ENCODE measurements at regions not wholly inside any gene's neighbourhood (a gene's known extent, or its start where the extent isn't known, plus 50 kb on each side); places are given as distances from the start of the nearest gene placed in this dataset.
A peak's percentile ranks its signal among the peaks of the same experiment; 100 is the strongest.

GRCh38 chr6:8908638-8909037 lies 473.3 kb upstream of the SLC35B3 start:
- H3K27me3 Mint-ChIP-seq, result peaks cover 2% of the 10 kb centered on the region
- no peak overlapping the region for H3K4me3 Mint-ChIP-seq
- no peaks in the 10 kb centered on the region for H3K36me3 Mint-ChIP-seq
- no peaks in the 10 kb centered on the region for H3K4me1 Mint-ChIP-seq
- peaks cover under 1 to 16% (median 8%) of the 10 kb centered on the region in 3 donors for H3K9me3 Mint-ChIP-seq
- H3K27ac Mint-ChIP-seq, result no peak overlapping the region

DNA sequence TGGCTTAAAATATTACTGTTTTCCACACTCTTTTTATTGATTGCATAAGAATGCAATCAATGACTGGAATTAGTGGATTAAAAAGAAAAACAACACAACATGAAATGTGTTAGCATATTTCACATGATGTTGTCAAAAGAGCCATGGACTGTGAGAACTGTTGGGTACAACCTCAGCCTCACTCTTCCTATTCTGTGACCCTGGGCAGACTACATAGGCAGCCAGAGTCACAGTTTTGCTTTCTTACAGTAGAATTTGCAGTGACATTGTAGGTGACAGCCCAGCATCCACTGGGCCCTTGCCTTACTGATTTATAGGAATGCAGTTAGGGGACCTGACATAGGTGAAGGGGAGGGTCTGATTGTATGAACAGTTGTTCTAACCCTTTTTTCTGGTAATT lies 471.4 kb upstream of the SLC35B3 start:
- peaks cover 2 to 4% (median 4%) of the 10 kb centered on the region in 3 donors for H3K9me3 Mint-ChIP-seq

DNA sequence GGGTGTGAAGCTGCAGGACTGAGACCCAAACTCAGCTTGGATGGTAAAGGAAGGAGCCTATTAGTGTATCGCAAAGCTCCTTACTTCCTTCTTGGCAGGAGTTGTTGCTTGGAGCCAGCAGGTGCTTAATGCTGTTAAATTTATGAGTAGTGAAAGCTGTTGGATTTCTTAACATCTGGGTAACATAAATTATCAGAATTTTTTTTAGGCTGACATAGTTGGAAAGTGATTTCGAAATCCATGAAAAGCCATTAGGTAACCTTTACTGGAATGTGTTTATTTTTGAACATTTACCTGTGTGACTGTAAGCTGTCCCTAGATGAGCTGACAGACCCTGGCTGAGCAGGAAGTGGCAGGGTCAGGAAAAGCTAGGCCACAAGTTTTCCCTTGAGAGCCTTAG lies 470.4 kb upstream of the SLC35B3 start:
- Mint-ChIP-seq H3K27ac (no peak overlapping the region), H3K4me3 (no peak overlapping the region)

More for the DNA sequence above, 471.4 kb upstream of the SLC35B3 start:
- no peaks in the 10 kb centered on the region for H3K4me1 Mint-ChIP-seq
- peaks cover 2% of the 10 kb centered on the region for H3K27me3 Mint-ChIP-seq
- H3K36me3 Mint-ChIP-seq, result no peaks in the 10 kb centered on the region
- no peak overlapping the region for H3K4me3 Mint-ChIP-seq
- H3K27ac Mint-ChIP-seq, result no peak overlapping the region

DNA sequence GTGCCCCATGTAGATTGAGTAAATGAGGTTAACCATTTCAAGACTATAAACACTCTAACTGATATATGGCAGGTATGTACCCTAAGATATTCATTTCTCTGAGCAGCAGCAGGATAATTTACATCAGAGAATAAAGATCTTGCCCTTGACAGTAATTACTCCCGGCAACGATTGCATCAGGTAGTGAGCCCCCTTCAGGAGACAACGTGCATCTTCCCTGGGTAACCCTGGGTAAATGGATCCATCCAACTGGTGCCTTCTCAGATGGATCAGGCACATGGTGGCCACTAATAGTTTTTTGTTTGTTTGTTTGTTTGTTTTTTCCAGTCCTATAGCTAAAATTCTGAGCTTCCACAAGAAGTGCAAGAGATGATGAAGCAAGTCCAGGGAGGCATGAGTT lies 469.4 kb upstream of the SLC35B3 start:
- Mint-ChIP-seq H3K27ac (peak overlapping the region in 1 of 3 donors; percentile 60), H3K9me3 (peaks cover 4% of the 10 kb centered on the region in 3 donors), H3K36me3 (no peaks in the 10 kb centered on the region), H3K4me1 (no peaks in the 10 kb centered on the region), H3K27me3 (peaks cover 2% of the 10 kb centered on the region), H3K4me3 (no peak overlapping the region)

More for the DNA sequence above, 470.4 kb upstream of the SLC35B3 start:
- H3K4me1 Mint-ChIP-seq, result no peaks in the 10 kb centered on the region
- H3K9me3 Mint-ChIP-seq, result peaks cover 4% of the 10 kb centered on the region in 3 donors
- H3K36me3 Mint-ChIP-seq, result no peaks in the 10 kb centered on the region
- peaks cover 2% of the 10 kb centered on the region for H3K27me3 Mint-ChIP-seq

DNA sequence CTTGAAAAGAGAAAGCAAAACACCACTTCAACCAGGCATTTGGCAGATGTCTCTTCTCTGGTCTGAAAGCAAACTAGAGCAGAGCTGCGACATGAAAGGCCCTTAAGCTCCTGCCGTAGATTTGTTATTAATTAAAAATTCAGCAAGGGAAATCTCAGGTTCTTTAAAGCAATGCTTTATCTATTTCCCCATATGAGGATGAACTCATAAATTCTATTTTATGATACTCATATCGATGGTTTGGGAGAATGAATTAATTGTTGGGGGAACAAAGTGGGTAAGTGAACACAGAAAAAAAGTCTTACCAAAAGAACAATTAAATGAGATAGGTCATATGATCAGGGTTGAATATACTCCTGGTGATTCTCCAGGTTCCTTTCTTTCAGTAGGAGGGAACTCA lies 464.7 kb upstream of the SLC35B3 start:
- no peak overlapping the region for H3K27ac Mint-ChIP-seq
- H3K36me3 Mint-ChIP-seq, result no peaks in the 10 kb centered on the region
- no peak overlapping the region for H3K4me3 Mint-ChIP-seq
- H3K9me3 Mint-ChIP-seq, result peaks cover 4% of the 10 kb centered on the region in 3 donors
- H3K4me1 Mint-ChIP-seq, result no peaks in the 10 kb centered on the region
- peaks cover 3% of the 10 kb centered on the region for H3K27me3 Mint-ChIP-seq

GRCh38 chr6:8889514-8889913 lies 454.2 kb upstream of the SLC35B3 start:
- H3K9me3 Mint-ChIP-seq, result no peaks in the 10 kb centered on the region

DNA sequence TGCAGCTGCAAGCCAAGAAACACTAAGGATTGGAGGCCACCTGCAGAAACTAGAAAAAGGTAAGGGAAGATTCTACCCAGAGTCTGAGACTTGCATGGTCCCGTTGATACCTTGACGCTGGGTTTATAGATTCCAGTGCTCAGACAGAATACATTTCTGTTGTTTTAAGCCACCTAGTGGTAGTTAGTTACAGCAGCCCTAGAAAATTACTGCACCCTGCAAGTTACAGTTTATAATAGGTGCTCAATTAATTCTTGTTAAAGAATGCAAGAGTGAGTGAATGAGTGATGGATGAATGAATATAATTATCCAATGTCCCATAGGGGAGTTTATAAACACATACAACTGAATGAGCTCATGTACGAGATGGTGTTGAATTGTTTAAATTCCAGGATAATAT lies 453.1 kb upstream of the SLC35B3 start:
- no peak overlapping the region for H3K27ac Mint-ChIP-seq
- H3K36me3 Mint-ChIP-seq, result no peaks in the 10 kb centered on the region
- H3K4me3 Mint-ChIP-seq, result no peak overlapping the region
- no peaks in the 10 kb centered on the region for H3K9me3 Mint-ChIP-seq
- H3K4me1 Mint-ChIP-seq, result no peaks in the 10 kb centered on the region
- H3K27me3 Mint-ChIP-seq, result no peaks in the 10 kb centered on the region

More at GRCh38 chr6:8889514-8889913, 454.2 kb upstream of the SLC35B3 start:
- no peak overlapping the region for H3K4me3 Mint-ChIP-seq
- H3K27ac Mint-ChIP-seq, result no peak overlapping the region
- H3K27me3 Mint-ChIP-seq, result no peaks in the 10 kb centered on the region
- no peaks in the 10 kb centered on the region for H3K4me1 Mint-ChIP-seq
- H3K36me3 Mint-ChIP-seq, result no peaks in the 10 kb centered on the region

GRCh38 chr6:8881663-8882062 lies 446.3 kb upstream of the SLC35B3 start:
- Mint-ChIP-seq H3K36me3 (no peaks in the 10 kb centered on the region), H3K9me3 (no peaks in the 10 kb centered on the region), H3K27me3 (no peaks in the 10 kb centered on the region), H3K27ac (no peak overlapping the region), H3K4me1 (no peaks in the 10 kb centered on the region), H3K4me3 (no peak overlapping the region)

DNA sequence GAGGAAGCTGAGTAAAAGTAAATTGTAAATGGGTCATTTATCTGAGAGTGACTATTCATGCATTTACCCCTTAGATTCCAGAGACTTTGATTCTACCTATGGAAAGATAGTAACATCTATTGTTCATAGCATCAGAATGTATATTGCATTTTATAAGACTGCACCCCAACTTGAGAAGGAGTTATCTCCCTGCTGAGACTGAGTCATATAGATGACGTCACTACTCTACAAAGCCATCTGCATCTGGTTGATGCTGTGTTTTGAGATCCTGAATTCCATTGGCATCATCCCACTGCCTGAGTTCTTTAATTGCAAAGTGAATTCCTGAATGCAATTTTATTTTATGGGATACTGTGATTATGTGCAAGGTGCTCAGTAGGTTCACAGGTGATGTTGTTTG lies 444.0 kb upstream of the SLC35B3 start:
- Mint-ChIP-seq H3K36me3 (no peaks in the 10 kb centered on the region), H3K27me3 (no peaks in the 10 kb centered on the region), H3K9me3 (no peaks in the 10 kb centered on the region), H3K4me3 (no peak overlapping the region), H3K4me1 (no peaks in the 10 kb centered on the region), H3K27ac (no peak overlapping the region)

GRCh38 chr6:8875986-8876385 lies 440.6 kb upstream of the SLC35B3 start:
- H3K27ac Mint-ChIP-seq, result no peak overlapping the region
- H3K36me3 Mint-ChIP-seq, result no peaks in the 10 kb centered on the region
- H3K27me3 Mint-ChIP-seq, result peaks cover 2% of the 10 kb centered on the region
- no peaks in the 10 kb centered on the region for H3K9me3 Mint-ChIP-seq
- H3K4me1 Mint-ChIP-seq, result no peaks in the 10 kb centered on the region
- H3K4me3 Mint-ChIP-seq, result no peak overlapping the region

DNA sequence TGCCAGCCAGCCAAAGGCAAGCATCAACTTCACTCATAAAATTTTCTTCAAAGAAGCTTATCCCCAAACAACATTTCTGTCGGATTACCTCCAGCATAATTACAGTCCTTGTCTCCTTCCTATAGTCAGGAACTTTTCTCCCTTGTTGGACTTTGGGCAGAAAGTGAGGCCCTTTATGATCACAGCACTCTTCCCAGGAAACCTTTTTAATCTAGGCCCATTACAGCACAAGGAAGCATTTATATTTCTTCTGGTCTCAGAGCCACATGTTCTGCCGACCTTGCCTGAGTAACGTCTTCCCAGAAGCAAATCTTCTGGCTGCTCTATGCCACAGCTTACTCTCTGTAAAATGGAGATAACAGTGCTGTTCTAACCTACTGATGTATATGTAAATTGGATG lies 437.2 kb upstream of the SLC35B3 start:
- peaks cover 2% of the 10 kb centered on the region for H3K27me3 Mint-ChIP-seq
- no peak overlapping the region for H3K27ac Mint-ChIP-seq
- H3K9me3 Mint-ChIP-seq, result no peaks in the 10 kb centered on the region
- no peak overlapping the region for H3K4me3 Mint-ChIP-seq
- H3K4me1 Mint-ChIP-seq, result no peaks in the 10 kb centered on the region
- no peaks in the 10 kb centered on the region for H3K36me3 Mint-ChIP-seq

- Mint-ChIP-seq H3K4me1 (peaks cover 0 to 1% (median 0%) of the 10 kb centered on the region in 3 donors), H3K27me3 (no peaks in the 10 kb centered on the region), H3K36me3 (no peaks in the 10 kb centered on the region), H3K9me3 (no peaks in the 10 kb centered on the region), H3K27ac (no peak overlapping the region), H3K4me3 (no peak overlapping the region)
These were observed 430.1 kb upstream of the SLC35B3 start for GRCh38 chr6:8865451-8865850.

GRCh38 chr6:8860671-8861070 lies 425.3 kb upstream of the SLC35B3 start:
- no peaks in the 10 kb centered on the region for H3K27me3 Mint-ChIP-seq
- peaks cover 0 to 1% (median 0%) of the 10 kb centered on the region in 3 donors for H3K4me1 Mint-ChIP-seq
- peaks cover 0 to 2% (median 0%) of the 10 kb centered on the region in 3 donors for H3K9me3 Mint-ChIP-seq
- no peaks in the 10 kb centered on the region for H3K36me3 Mint-ChIP-seq
- H3K27ac Mint-ChIP-seq, result no peak overlapping the region
- no peak overlapping the region for H3K4me3 Mint-ChIP-seq

DNA sequence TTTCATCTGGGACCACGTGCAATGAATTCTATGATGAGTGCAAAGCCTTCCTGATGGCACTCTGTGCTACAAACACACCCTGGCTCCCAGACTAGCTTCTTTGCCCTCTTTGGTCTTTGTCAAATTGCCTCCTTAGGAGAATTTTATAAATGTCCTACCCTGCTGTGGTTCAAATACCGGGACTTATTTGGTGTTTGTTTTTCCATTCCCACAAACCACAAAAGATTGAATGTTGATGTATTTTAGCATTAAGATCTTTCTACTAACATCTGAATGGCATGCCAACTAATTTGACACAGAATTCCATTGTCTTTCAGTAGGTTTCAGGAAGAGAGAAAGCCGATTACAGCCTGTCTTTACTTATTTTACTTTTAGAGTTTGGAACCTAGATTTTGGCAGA lies 424.2 kb upstream of the SLC35B3 start:
- Mint-ChIP-seq H3K27ac (no peak overlapping the region), H3K36me3 (no peaks in the 10 kb centered on the region), H3K27me3 (no peaks in the 10 kb centered on the region), H3K9me3 (peaks cover 0 to 2% (median 0%) of the 10 kb centered on the region in 3 donors), H3K4me3 (no peak overlapping the region), H3K4me1 (peaks cover 0 to 1% (median 0%) of the 10 kb centered on the region in 3 donors)

GRCh38 chr6:8858854-8859331 lies 423.5 kb upstream of the SLC35B3 start:
- no peak overlapping the region for H3K4me3 Mint-ChIP-seq

DNA sequence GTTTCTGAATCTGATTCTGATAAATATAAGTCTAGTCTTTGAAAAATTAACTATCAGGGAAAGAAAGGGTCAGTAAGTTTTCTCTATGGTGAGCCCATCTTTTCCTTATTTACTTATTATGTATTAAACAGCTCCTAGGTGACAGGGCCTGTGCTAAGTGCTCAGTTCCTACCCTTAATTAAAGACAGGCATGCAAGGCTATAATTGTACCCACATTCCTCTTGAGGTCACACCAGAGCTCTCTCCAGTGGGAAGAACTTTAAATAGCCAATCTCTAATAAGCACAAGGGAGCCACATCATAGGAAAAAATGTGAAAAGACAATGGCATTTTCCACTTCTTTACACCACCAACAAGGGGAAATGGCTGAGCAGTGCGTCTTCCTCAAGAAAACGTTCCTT lies 421.8 kb upstream of the SLC35B3 start:
- no peaks in the 10 kb centered on the region for H3K36me3 Mint-ChIP-seq
- H3K4me1 Mint-ChIP-seq, result peaks cover 0 to 1% (median 0%) of the 10 kb centered on the region in 3 donors
- peaks cover 3% of the 10 kb centered on the region for H3K27me3 Mint-ChIP-seq
- H3K9me3 Mint-ChIP-seq, result peaks cover 0 to 2% (median 1%) of the 10 kb centered on the region in 3 donors
- no peak overlapping the region for H3K27ac Mint-ChIP-seq
- no peak overlapping the region for H3K4me3 Mint-ChIP-seq

More at GRCh38 chr6:8858854-8859331, 423.5 kb upstream of the SLC35B3 start:
- H3K4me1 Mint-ChIP-seq, result peaks cover 0 to 1% (median 0%) of the 10 kb centered on the region in 3 donors
- H3K9me3 Mint-ChIP-seq, result peaks cover 0 to 2% (median 1%) of the 10 kb centered on the region in 3 donors
- H3K27ac Mint-ChIP-seq, result no peak overlapping the region
- no peaks in the 10 kb centered on the region for H3K36me3 Mint-ChIP-seq
- no peaks in the 10 kb centered on the region for H3K27me3 Mint-ChIP-seq
